AG09309 (cell line): ENCODE measurements at regions not wholly inside any gene's neighbourhood (a gene's known extent, or its start where the extent isn't known, plus 50 kb on each side); places are given as distances from the start of the nearest gene placed in this dataset.
"Not testable (repeated sequence)": the region's sequence is repeated elsewhere in the genome, so short reads cannot be mapped to it uniquely, and the experiment has no call there.

ENCODE experiments used
- DNase-seq: peaks from one replicate; pipeline ENCODE4 v3.0.0-alpha.2; 2010; ENCODE audit warnings: low read depth
- H3K4me3 ChIP-seq: 2 replicates; pipeline ENCODE4 v1.5.1; 2011; ENCODE audit warnings: mild to moderate bottlenecking, low read depth, low read length, moderate library complexity; ENCODE audit not compliant: control insufficient read depth
- TF ChIP-seq, protein P1 (sequence below): IDR thresholded peaks from 2 replicates; pipeline ENCODE4 v1.5.1; 2011; ENCODE audit warnings: mild to moderate bottlenecking, low read depth, low read length, inconsistent platforms; ENCODE audit not compliant: insufficient read depth, control insufficient read depth; ENCODE audit errors: missing control alignments

DNA sequence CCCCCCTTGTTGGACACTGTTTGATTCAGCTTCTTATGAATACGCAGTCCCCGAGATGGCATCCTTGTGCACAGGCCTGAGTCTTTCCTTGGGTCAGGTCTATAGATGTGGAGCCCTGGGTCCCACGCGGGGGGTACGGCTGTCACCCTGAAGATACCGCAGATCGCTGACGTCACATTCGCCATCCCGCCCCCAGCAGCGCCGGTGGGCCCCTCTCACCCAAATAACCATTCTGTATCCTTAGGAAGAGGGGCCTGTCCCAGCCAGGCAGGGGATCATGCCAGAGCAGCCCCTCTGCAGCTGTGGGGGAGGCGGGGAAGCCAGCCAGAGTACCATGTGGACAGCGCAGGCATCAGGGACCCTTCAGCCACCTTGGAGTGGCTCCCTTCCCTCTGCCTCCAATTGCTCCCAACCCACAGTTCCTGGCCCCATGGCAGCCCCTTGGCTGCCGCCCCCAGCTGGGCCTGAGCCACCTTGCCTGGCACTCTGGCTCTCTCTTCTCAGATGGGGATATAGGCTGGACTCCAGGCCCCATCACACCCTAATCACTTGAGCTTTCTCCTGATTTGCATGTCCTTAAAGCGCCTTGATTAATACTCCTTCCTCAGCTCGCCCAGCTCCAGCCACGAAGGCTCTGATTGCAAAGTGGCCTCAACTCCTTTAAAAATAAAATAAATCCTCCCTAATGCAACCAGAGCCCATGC, 189.8 kb downstream of the C9orf50 start:
- DNase-seq = no peak
- H3K4me3 ChIP-seq = no peak overlapping the region
- TF ChIP-seq, protein P1, sequence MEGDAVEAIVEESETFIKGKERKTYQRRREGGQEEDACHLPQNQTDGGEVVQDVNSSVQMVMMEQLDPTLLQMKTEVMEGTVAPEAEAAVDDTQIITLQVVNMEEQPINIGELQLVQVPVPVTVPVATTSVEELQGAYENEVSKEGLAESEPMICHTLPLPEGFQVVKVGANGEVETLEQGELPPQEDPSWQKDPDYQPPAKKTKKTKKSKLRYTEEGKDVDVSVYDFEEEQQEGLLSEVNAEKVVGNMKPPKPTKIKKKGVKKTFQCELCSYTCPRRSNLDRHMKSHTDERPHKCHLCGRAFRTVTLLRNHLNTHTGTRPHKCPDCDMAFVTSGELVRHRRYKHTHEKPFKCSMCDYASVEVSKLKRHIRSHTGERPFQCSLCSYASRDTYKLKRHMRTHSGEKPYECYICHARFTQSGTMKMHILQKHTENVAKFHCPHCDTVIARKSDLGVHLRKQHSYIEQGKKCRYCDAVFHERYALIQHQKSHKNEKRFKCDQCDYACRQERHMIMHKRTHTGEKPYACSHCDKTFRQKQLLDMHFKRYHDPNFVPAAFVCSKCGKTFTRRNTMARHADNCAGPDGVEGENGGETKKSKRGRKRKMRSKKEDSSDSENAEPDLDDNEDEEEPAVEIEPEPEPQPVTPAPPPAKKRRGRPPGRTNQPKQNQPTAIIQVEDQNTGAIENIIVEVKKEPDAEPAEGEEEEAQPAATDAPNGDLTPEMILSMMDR = no peak

DNA sequence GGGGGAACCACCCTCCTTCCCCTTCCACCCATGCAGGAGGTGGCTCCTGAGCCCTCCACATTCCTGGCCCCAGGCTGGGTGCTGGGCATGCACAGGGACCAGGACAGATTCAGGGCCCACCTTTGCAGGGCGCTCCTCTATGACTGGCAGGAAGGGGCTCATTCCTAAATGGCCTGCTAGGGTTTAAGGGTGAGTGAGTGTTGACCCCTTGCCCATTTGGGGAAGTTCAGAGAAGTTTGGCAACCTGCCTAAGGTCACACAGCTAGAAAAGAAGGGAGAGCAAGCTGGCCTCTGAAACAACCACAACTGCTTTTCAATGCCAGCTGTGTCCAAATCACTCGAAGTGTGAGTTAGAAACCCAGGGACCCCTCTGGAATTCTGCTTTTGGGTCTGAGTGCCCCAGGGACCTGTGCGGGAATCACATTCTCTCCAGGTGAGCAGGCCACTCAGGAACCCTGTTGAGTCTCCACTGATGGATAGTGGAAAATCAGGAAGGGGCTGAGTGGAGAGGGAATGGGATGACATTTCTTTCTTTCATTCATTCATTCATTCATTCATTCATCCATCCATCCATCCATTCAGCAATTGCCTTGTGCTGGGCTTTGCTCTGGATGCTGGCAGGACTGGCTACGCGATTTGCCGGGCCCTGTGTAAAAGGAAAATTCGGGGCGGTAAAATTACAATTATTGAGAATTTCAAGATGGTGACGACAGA, 191.9 kb downstream of the C9orf50 start:
- DNase-seq = no peak
- TF ChIP-seq, protein P1 = no peak
- no peak overlapping the region for H3K4me3 ChIP-seq

DNA sequence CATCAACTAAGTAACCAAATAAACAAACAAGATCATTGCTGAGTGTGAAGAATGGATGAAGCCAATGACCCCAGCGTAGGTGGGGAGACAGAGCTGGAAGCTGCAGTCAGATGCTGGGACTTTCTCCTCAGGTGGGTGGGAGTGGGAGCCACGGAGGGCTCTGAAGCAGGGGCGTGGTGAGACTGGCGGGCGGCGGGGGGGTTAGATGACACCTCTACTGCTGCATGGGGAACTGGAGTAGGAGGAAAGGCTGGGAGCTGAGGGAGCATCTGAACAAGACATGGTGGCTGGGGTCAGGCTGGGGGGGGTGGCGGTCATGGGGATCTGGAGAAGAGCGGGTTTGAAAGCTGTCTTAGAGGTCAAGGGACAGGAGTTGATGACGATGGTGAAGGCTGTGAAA, 193.8 kb downstream of the C9orf50 start:
- no peak overlapping the region for H3K4me3 ChIP-seq
- TF ChIP-seq, protein P1 = no peak
- no peak for DNase-seq

DNA sequence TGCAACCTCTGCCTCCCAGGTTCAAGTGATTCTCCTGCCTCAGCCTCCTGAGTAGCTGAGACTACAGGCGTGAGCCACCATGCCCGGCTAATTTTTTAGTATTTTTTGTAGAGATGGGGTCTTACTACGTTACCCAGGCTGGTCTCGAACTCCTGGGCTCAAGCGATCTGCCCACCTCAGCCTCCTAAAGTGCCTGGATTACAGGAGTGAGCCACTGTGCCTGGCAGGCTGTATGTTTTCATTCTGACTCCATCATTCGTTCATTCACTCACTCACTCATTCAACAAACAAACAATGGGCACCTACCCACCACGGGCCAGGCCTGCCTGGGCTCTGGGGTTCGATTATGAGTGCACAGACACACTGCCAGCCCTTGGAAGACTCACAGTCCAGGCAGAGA, 197.1 kb downstream of the C9orf50 start:
- H3K4me3 ChIP-seq, DNase-seq: not testable (repeated sequence)

DNA sequence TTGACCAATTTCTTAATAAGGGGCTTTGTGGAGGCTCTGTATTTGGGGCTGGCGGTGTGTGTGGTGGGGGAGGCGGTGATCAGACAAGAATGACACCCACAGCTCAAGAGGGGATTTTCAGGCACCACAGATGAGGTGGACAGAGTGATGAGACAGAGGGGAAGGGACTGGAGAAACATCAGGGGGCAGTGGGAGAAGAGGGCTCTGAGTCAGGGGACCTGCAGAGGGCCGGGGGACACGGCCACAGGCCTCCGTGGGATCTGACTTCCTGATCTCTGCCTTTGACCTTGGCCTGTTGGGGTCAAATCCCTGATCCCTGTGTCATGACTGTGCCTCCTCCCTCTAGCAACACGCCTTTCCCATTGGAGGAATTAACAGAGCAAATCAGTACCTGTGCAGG, 197.7 kb downstream of the C9orf50 start:
- DNase-seq = no peak
- no peak overlapping the region for H3K4me3 ChIP-seq
- TF ChIP-seq, protein P1 = no peak

DNA sequence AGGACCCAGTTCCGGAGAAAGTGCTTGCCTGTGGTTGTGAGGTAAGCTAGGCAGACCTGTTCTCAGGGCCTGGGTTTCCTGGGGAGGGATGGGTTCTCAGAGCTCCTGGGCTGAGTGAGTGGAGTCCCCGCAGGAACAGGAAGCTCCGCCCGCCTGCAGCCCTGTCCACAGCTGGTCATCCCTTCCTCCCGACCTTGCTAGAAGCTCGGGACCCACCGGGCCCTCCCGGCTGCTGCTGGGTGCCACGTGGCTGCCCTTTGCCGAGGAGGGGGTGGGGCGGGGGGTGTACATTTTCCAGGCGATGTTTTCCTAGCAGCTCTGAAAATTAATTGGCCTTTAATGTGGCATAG, 198.1 kb downstream of the C9orf50 start:
- no peak for DNase-seq
- no peak overlapping the region for H3K4me3 ChIP-seq
- TF ChIP-seq, protein P1 = no peak

DNA sequence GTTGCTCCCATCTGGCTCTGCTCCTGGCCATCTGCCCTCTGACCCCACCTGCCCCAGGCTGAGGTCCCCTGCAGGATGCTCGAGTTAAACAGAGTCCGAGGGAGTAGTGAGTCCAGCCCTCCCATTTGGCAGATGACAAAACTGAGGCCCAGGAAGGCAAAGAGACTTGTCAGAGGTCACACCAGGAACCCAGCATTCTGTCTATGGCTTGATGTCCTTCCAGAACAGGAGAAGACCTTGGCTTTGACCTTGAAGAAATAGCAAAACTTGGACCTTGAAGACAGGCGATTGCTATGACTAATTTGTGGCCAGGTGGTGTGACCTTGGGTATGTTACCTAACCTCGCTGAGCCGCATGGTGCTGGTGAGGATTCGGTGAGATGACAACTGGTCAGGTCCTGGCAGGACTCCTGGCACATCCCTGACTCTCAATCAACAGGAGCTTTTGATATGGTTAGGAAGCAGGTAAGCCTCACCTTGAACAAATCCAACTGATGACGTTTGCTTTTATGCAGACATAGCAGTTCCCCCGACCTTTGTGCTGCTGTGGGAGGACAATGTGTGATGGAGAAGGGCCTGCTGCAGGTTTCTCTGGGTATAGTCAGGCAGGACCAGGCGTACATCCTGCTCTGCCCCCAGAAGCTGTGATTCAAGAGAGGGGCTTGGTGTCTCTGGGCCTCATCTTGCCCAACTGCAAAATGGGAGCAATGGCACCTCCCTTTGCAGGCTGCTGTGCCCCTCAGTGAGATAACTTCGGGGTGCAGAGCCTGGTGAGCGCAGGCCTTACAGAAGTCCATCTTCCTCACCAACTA, 198.7 kb downstream of the C9orf50 start:
- no peak for DNase-seq
- TF ChIP-seq, protein P1 = no peak
- no peak overlapping the region for H3K4me3 ChIP-seq
